G401 (cell line): ENCODE measurements at regions not wholly inside any gene's neighbourhood (a gene's known extent, or its start where the extent isn't known, plus 50 kb on each side); places are given as distances from the start of the nearest gene placed in this dataset.

Experiments used
- DNase-seq: peaks from one replicate; pipeline ENCODE4 v3.0.0-alpha.2; 2015; ENCODE audit warnings: low spot score
- in situ Hi-C: cut with HindIII; loops from 2 replicates; pipeline ENCODE4 v1.10.0; 2016; ENCODE audit warnings: low sequenced_read_pairs, mixed read lengths

- in situ Hi-C loops: no loop called here
- DNase-seq: no peak
Measured at GRCh38 chr10:130363051-130363450, 226.9 kb downstream of the GLRX3 start.

- in situ Hi-C loops: no loop called here
- no peak for DNase-seq
Measured at GRCh38 chr10:130363899-130364445, 227.8 kb downstream of the GLRX3 start.

GRCh38 chr10:130364631-130365411, 228.6 kb downstream of the GLRX3 start:
- in situ Hi-C loops: no loop called here
- no peak for DNase-seq

GRCh38 chr10:130368761-130369560, 232.8 kb downstream of the GLRX3 start:
- in situ Hi-C loops: no loop called here
- no peak for DNase-seq

DNA sequence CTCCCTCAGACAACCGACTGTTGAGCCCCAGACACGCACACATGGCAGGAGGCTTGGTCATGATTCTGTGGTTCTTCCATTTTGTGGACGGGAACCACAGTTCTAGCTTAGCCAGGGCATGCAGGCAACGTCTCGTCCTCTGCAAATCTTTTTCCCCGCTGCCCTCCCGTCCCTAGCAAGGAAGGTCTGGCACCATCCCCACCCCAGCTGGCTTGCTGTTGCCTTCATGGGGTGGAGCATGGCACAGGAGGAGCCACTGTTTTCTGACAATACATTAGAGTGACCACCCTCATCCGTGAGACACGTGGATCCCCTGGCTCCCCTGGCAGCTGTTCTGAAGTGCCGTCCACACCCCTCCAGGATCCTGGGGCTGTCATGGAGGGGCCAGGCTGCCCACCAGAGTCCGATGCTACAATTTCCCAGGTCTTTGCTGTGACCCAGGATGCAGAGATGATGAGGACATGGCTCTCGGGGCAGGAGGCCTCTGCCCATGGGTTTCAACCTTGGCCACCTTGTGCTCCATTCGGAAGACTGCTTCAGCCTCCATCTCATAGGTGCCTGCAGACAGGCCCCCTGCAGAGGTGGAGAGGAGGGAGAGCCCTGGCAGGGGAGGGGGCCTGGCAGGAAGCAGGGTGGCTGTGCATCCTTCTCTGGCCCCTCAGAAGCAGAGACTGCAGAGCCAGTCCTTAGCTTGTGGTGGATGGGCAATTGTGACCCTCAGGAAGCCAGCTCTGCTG, 233.6 kb downstream of the GLRX3 start:
- DNase-seq: no peak
- in situ Hi-C loops: no loop called here

- DNase-seq: no peak
- in situ Hi-C loops: no loop called here
Measured at GRCh38 chr10:130370721-130371120, 234.5 kb downstream of the GLRX3 start.

DNA sequence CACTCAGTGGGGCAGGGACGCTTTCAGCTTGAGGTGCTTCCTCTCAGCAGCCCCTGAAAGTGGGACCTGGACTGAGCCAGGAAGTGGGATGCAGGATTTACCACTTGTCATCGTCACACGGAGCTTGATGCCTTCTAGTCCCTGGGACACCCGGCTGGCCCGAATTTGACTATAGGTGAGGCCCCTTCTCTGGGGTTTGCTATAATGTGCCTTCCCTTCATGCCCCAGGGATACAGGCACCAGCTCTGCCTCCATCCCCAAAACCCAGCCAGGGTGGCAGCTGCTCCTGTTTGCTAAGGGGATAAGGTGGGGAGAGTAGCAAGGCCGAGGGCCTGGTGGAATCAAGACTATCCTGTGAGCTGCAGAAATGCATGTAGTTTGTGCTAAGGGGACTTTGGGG, 235.0 kb downstream of the GLRX3 start:
- no peak for DNase-seq
- in situ Hi-C loops: no loop called here

- peak; percentile 25 for DNase-seq
- in situ Hi-C loops: no loop called here
Measured at GRCh38 chr10:130371666-130372065, 235.5 kb downstream of the GLRX3 start.

- in situ Hi-C loops: no loop called here
- no peak for DNase-seq
Measured at GRCh38 chr10:130372222-130372621, 236.0 kb downstream of the GLRX3 start.

- in situ Hi-C loops: no loop called here
- DNase-seq: no peak
Measured at GRCh38 chr10:130372866-130373265, 236.7 kb downstream of the GLRX3 start.

- no peak for DNase-seq
- in situ Hi-C loops: no loop called here
Measured at GRCh38 chr10:130377986-130378540, 241.9 kb downstream of the GLRX3 start.

- in situ Hi-C loops: no loop called here
- no peak for DNase-seq
Measured at GRCh38 chr10:130378556-130379400, 242.6 kb downstream of the GLRX3 start.

DNA sequence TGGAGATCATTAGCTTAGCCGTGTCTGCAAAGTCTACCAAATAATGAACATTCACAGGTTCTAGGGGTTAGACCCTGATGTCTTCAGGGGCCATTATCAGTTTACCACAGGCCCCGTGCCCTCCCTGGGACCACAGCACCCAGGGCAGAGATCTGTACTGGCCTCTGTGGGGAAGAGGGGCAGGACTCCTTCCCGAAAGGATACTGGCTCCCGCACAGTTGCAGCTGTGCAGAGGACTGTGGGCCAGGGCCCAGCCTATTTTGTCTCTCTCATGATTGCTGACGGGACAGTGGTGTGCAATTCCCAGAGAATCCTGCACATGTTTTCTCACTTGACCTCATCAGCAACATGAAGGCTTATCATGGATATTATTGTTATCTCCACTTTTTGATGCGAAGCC, 243.9 kb downstream of the GLRX3 start:
- in situ Hi-C loops: no loop called here
- no peak for DNase-seq

DNA sequence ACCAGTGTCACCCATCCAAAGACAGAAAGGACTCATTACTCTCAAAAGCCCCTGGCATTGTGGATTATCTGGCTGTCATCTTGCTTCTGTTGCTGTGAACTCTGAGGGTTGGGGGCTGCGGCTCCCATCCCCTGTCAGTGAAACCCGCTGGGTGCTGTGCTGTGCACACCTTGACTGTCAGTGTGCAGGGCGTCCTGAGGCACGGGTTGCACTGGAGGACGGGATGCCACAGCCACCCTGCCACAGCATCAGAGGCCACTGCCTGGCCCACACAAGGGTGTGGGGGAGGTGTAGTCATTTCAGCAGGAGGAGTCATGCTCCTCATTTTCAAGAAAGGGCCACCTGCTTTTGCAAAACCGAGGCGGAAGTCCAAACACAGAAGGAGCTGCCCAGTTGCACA, 245.8 kb downstream of the GLRX3 start:
- no peak for DNase-seq
- in situ Hi-C loops: no loop called here

DNA sequence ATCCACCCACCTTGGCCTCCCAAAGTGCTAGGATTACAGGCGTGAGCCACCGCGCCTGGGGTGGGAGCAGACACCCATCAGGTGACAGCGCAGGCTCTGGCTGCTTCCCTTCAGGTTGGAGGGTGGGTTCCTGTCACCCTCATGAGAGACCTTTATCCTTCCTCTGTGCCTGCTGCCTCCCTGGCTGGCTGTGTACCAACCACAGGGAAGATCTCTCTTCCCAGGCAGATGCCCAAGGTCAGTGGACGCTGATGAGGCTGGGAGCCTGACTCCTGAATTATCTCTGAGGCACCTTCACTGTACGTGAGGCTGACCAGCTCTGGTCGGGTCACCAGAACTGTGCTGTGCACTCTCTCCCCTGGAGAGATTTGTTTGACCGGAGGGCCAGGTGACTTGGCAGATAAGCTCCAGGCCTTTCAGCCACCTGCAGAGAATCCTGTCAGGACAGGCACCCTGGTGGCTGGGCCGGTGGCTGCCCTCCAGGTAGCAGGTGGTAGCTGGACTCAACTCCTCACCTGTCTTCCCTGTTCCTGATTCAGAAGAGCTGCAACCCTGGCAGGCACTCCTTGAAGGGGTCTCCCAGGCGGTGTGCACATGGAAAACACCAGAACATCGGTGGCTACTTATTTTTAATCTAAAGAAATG, 251.9 kb downstream of the GLRX3 start:
- no peak for DNase-seq
- in situ Hi-C loops: no loop called here

DNA sequence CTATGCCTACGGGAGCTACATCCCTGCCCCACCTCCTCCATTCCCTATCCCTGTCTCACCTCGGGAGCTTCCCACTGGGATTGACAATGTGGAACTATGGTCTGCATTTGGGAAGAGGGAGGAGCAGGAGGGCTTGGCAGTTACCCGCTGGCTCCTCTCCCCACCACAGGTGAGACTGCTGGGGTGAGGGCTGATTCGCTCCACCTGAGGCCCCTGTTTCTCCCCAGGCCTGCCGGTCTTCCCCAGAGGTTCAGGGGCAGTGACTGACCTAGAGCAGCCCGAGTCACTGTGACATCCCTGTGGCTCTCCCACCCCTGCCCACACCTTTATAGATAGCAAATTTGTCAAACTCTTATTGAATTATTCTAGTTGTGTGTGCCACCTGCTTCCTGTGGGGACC, 252.6 kb downstream of the GLRX3 start:
- in situ Hi-C loops: no loop called here
- DNase-seq: no peak

DNA sequence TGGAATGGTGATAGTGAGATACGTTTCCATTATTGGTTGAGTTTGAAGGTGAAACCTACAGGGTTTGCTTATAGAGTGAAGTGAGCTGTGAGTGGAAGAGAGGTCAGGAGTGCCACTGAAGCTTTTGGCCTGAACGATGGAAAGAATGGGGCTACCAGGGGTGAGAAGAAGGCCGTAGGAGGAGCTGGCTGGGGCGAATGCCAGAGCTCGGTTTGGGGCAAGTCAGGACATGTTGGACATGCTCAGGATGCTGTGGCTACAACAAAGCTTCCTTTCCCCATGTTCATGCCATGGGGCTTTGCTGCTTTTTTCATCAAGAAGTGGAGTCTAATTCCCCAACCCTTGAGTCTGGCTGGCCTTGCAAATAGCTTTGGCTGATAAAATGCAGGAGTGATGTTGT, 253.7 kb downstream of the GLRX3 start:
- in situ Hi-C loops: no loop called here
- DNase-seq: no peak

DNA sequence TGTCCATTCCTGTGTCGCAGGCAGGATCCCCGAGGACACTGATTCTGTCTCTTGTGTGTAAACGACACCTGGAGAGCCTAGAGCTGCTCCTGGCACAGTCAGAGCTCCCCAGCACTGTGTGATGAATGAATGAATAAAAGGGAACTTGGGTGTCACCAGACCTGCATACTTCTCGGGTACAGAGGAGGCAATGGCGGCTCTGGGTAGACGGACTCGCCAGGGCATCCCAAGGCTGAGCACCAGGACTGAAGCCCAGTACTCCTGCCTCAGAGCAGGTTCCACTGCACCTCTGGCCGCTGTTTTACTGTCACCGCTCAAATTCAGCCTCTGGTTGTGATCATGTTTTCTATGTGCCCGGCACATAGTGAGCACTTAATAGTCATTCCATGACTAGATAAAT, 255.8 kb downstream of the GLRX3 start:
- no peak for DNase-seq
- in situ Hi-C loops: no loop called here
